Keratinocyte (primary cell): ENCODE measurements at regions not wholly inside any gene's neighbourhood (a gene's known extent, or its start where the extent isn't known, plus 50 kb on each side); places are given as distances from the start of the nearest gene placed in this dataset.

Experiments used
- DNase-seq: peaks from one replicate; pipeline ENCODE4 v3.0.0-alpha.2; 2011; ENCODE audit warnings: low read depth, missing footprints, low spot score
- FAIRE-seq: peaks from 2 replicates; lab custom pipeline; 2011; peaks lifted over from hg19 to GRCh38; lab: Jason Lieb, UNC
- H2AFZ ChIP-seq: 2 replicates; pipeline ENCODE4 v1.6.0; 2012; ENCODE audit warnings: low read length, control low read depth, inconsistent platforms; ENCODE audit not compliant: control insufficient read depth
- H3K27ac ChIP-seq: 2 replicates; pipeline ENCODE4 v1.5.1; 2011; ENCODE audit warnings: low read length; ENCODE audit not compliant: control insufficient read depth, insufficient read depth
- H3K27me3 ChIP-seq: 3 replicates; pipeline ENCODE4 v1.6.0; 2011; ENCODE audit warnings: low read length; ENCODE audit not compliant: control insufficient read depth, insufficient read depth; ENCODE audit errors: extremely low read depth
- H3K36me3 ChIP-seq, 2 experiments: 2 replicates in 1 of 2; 3 replicates in 1 of 2; pipeline ENCODE4 v1.5.1; 2011; ENCODE audit warnings: low read length in 2 of 2, mild to moderate bottlenecking in 1 of 2; ENCODE audit not compliant: control insufficient read depth in 2 of 2, insufficient read depth in 2 of 2; ENCODE audit errors: extremely low read depth in 1 of 2
- H3K4me1 ChIP-seq: 3 replicates; pipeline ENCODE4 v1.5.1; 2011; ENCODE audit warnings: low read length; ENCODE audit not compliant: control insufficient read depth, insufficient read depth; ENCODE audit errors: extremely low read depth
- H3K4me2 ChIP-seq: 3 replicates; pipeline ENCODE4 v1.6.0; 2011; ENCODE audit warnings: low read depth, low read length; ENCODE audit not compliant: control insufficient read depth, insufficient read depth; ENCODE audit errors: extremely low read depth
- H3K4me3 ChIP-seq, 3 experiments: fragments of 200-600 bp in 1 of 3; sonication (generic) in 1 of 3; 2 replicates in 2 of 3; 3 replicates in 1 of 3; pipeline ENCODE4 v1.5.1; 2011 to 2016; ENCODE audit warnings: low read length in 3 of 3, mild to moderate bottlenecking in 3 of 3, control low read depth in 2 of 3, inconsistent platforms in 1 of 3, low read depth in 1 of 3, mixed read lengths in 1 of 3, mixed run types in 1 of 3, moderate library complexity in 1 of 3; ENCODE audit not compliant: control insufficient read depth in 2 of 3, insufficient read depth in 2 of 3; ENCODE audit errors: extremely low read depth in 1 of 3
- H3K79me2 ChIP-seq: 2 replicates; pipeline ENCODE4 v1.6.0; 2012; ENCODE audit warnings: low read length; ENCODE audit not compliant: control insufficient read depth, insufficient read depth
- H3K9ac ChIP-seq: 3 replicates; pipeline ENCODE4 v1.6.0; 2011; ENCODE audit warnings: low read length; ENCODE audit not compliant: control insufficient read depth, insufficient read depth; ENCODE audit errors: extremely low read depth
- H3K9me1 ChIP-seq: 3 replicates; pipeline ENCODE4 v1.6.0; 2011; ENCODE audit warnings: low read length; ENCODE audit not compliant: control insufficient read depth, insufficient read depth; ENCODE audit errors: extremely low read depth
- H3K9me3 ChIP-seq: 2 replicates; pipeline ENCODE4 v1.5.1; 2012; ENCODE audit warnings: low read depth, low read length; ENCODE audit not compliant: control insufficient read depth
- H4K20me1 ChIP-seq: 3 replicates; pipeline ENCODE4 v1.6.0; 2011; ENCODE audit warnings: low read length; ENCODE audit not compliant: control insufficient read depth, insufficient read depth; ENCODE audit errors: extremely low read depth
- EZH2 ChIP-seq: IDR thresholded peaks from one replicate; pipeline ENCODE4 v1.6.1; 2012; ENCODE audit warnings: inconsistent platforms, mild to moderate bottlenecking, low read length, moderate library complexity
- dilution Hi-C: fragments of 300-500 bp; cut with MboI; formaldehyde crosslinking; loops from one replicate; pipeline ENCODE4 v1.7.0; 2020; ENCODE audit warnings: low sequenced_read_pairs; ENCODE audit not compliant: extremely low pct_ligation_motif_present
- TF ChIP-seq, protein P1 (sequence below), 3 experiments: IDR thresholded peaks in 1 of 3; conservative IDR thresholded peaks in 1 of 3; optimal IDR thresholded peaks in 1 of 3; 2 replicates in 2 of 3; 3 replicates in 1 of 3; pipeline versions ENCODE3 to v1.5.1; 2011; ENCODE audit warnings: low read length in 3 of 3, mild to moderate bottlenecking in 3 of 3, moderate library complexity in 2 of 3, control low read depth in 1 of 3, inconsistent platforms in 1 of 3; ENCODE audit not compliant: insufficient read depth in 2 of 3; ENCODE audit errors: extremely low read depth in 1 of 3

DNA sequence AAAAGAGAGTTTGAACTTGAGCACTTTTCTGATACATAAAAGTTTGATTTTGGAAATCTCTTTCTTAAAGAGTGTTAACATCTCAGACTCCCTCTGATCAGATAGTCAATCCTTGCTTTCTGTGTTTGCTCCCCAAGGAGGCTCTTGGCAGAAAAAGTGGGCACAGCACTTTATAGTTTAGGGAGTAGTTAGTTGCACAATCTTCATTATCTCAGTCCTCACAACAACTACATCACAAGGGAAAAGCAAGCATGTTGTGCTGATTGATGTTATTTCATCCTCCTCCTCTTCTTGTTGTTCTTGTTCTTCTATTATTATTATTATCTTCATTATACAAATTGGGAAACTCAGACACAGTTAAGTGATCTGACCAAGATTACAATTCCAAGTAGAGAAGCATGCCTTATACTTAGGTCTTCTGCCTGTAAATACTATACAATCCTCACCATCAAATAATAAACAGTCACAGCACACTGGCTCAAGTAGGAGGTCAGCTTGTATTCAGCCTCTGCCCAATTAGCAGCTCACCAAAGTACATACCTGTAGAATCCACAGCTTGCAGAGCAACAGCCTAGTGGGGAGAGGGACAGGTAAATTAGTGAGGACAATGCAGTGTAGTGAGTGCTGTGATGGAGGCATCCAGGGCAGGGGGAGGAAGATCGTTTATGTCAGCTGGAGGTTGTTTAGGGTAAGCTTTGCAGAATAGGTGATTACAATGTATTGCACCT lies 304.1 kb upstream of the MME start:
- DNase-seq (no peak), FAIRE-seq (no peak)
- H3K36me3 ChIP-seq = no peaks in the 10 kb centered on the region
- H3K9me3 ChIP-seq = no peaks in the 10 kb centered on the region
- no peaks in the 10 kb centered on the region for H3K79me2 ChIP-seq
- H3K27ac ChIP-seq = no peak overlapping the region
- no peak overlapping the region for H3K4me3 ChIP-seq
- no peak overlapping the region for H2AFZ ChIP-seq
- TF ChIP-seq EZH2 = no peak
- TF ChIP-seq, protein P1, sequence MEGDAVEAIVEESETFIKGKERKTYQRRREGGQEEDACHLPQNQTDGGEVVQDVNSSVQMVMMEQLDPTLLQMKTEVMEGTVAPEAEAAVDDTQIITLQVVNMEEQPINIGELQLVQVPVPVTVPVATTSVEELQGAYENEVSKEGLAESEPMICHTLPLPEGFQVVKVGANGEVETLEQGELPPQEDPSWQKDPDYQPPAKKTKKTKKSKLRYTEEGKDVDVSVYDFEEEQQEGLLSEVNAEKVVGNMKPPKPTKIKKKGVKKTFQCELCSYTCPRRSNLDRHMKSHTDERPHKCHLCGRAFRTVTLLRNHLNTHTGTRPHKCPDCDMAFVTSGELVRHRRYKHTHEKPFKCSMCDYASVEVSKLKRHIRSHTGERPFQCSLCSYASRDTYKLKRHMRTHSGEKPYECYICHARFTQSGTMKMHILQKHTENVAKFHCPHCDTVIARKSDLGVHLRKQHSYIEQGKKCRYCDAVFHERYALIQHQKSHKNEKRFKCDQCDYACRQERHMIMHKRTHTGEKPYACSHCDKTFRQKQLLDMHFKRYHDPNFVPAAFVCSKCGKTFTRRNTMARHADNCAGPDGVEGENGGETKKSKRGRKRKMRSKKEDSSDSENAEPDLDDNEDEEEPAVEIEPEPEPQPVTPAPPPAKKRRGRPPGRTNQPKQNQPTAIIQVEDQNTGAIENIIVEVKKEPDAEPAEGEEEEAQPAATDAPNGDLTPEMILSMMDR (optimal IDR thresholded peaks at IDR 0.05 in 1 of 3, IDR thresholded peaks at IDR 0.05 in 1 of 3, conservative IDR thresholded peaks at IDR 0.05 in 1 of 3; ENCODE audit: extremely low read depth in 1 of 3, insufficient read depth in 2 of 3, low read length in 3 of 3) = no peak
- H4K20me1 ChIP-seq = no peaks in the 10 kb centered on the region
- no peaks in the 10 kb centered on the region for H3K4me1 ChIP-seq
- H3K27me3 ChIP-seq = no peaks in the 10 kb centered on the region
- dilution Hi-C loops = loop anchor here (25.0 kb wide), 1 partner anchor 561 kb away; no protein-coding TSS in a partner anchor
- no peak overlapping the region for H3K4me2 ChIP-seq
- H3K9ac ChIP-seq = no peak overlapping the region
- no peaks in the 10 kb centered on the region for H3K9me1 ChIP-seq

GRCh38 chr3:154766765-154767503 lies 313.2 kb upstream of the MME start:
- Histone ChIP-seq H3K9me1 (no peaks in the 10 kb centered on the region), H4K20me1 (no peaks in the 10 kb centered on the region), H2AFZ (no peak overlapping the region), H3K4me3 (no peak overlapping the region), H3K79me2 (no peaks in the 10 kb centered on the region), H3K27me3 (no peaks in the 10 kb centered on the region), H3K27ac (no peak overlapping the region), H3K9ac (no peak overlapping the region), H3K4me2 (no peak overlapping the region), H3K36me3 (no peaks in the 10 kb centered on the region), H3K4me1 (no peaks in the 10 kb centered on the region), H3K9me3 (no peaks in the 10 kb centered on the region)
- FAIRE-seq (no peak), DNase-seq (no peak)
- no peak for TF ChIP-seq EZH2
- TF ChIP-seq, protein P1 (optimal IDR thresholded peaks at IDR 0.05 in 1 of 3, IDR thresholded peaks at IDR 0.05 in 1 of 3, conservative IDR thresholded peaks at IDR 0.05 in 1 of 3; ENCODE audit: extremely low read depth in 1 of 3, insufficient read depth in 2 of 3, low read length in 3 of 3) = no peak
- dilution Hi-C loops = no loop called here
